ENCODE measurements at regions not wholly inside any gene's neighbourhood (a gene's known extent, or its start where the extent isn't known, plus 50 kb on each side); places are given as distances from the start of the nearest gene placed in this dataset.

DNA sequence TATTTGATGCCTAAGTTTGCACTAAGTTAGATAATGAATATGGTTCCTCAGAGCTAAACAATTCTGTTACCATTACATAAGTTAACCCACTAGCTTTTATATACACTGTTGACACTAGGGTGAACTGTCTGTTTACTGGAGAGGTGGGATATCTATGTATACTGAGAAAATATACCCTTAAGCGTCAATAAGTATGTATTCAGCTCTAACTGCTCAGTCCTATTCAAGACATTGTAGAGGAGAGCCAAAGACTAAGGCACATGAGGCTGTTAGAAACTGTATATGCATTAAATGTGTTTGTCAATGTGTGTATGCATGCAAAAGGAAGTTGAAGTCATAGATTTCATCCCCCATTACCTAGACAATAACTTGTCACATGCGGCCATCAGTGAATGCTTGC, 710.0 kb downstream of the TDRD15 start:
- TF ChIP-seq, protein P1, sequence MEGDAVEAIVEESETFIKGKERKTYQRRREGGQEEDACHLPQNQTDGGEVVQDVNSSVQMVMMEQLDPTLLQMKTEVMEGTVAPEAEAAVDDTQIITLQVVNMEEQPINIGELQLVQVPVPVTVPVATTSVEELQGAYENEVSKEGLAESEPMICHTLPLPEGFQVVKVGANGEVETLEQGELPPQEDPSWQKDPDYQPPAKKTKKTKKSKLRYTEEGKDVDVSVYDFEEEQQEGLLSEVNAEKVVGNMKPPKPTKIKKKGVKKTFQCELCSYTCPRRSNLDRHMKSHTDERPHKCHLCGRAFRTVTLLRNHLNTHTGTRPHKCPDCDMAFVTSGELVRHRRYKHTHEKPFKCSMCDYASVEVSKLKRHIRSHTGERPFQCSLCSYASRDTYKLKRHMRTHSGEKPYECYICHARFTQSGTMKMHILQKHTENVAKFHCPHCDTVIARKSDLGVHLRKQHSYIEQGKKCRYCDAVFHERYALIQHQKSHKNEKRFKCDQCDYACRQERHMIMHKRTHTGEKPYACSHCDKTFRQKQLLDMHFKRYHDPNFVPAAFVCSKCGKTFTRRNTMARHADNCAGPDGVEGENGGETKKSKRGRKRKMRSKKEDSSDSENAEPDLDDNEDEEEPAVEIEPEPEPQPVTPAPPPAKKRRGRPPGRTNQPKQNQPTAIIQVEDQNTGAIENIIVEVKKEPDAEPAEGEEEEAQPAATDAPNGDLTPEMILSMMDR (IDR thresholded peaks at IDR 0.05; ENCODE audit: low read depth, low read length) = no peak
- TF ChIP-seq EZH2phosphoT487 (IDR thresholded peaks at IDR 0.05; ENCODE audit: low read depth) = no peak
